HL-60 (cell line): ENCODE measurements at regions not wholly inside any gene's neighbourhood (a gene's known extent, or its start where the extent isn't known, plus 50 kb on each side); places are given as distances from the start of the nearest gene placed in this dataset.

Experiments used
- DNase-seq, 2 experiments: peaks; one replicate each; pipeline ENCODE4 v3.0.0-alpha.2; 2010 to 2020; ENCODE audit warnings: low read depth in 1 of 2, low spot score in 1 of 2
- H3K27ac ChIP-seq: fragments of 250-450 bp; sonication (Bioruptor Pico); replicated peaks from 2 replicates; pipeline ENCODE4 v1.5.1; 2020; ENCODE audit warnings: mild to moderate bottlenecking, moderate library complexity
- H3K27me3 ChIP-seq: fragments of 250-450 bp; sonication (Bioruptor Pico); 2 replicates; pipeline ENCODE4 v1.5.1; 2021; ENCODE audit warnings: mild to moderate bottlenecking, moderate library complexity; ENCODE audit not compliant: insufficient read depth, poor library complexity, severe bottlenecking
- H3K4me3 ChIP-seq: replicated peaks from 2 replicates; pipeline ENCODE4 v1.5.1; 2011; ENCODE audit warnings: mild to moderate bottlenecking, control low read depth, low read length; ENCODE audit not compliant: insufficient read depth
- CTCF ChIP-seq: IDR thresholded peaks from one replicate; pipeline ENCODE4 v1.5.1; 2011; ENCODE audit warnings: low read length, control low read depth, inconsistent platforms; ENCODE audit not compliant: insufficient read depth
- GABPA ChIP-seq: IDR thresholded peaks from 2 replicates; pipeline ENCODE4 v1.6.1; 2012; ENCODE audit warnings: low read depth
- POLR2AphosphoS5 ChIP-seq: IDR thresholded peaks from 2 replicates; pipeline ENCODE4 v1.6.1; 2012; ENCODE audit warnings: low read depth
- REST ChIP-seq: IDR thresholded peaks from 2 replicates; pipeline ENCODE4 v1.6.1; 2012; ENCODE audit warnings: low read depth; ENCODE audit not compliant: insufficient replicate concordance
- SPI1 ChIP-seq: IDR thresholded peaks from 2 replicates; pipeline ENCODE4 v1.6.1; 2012; ENCODE audit warnings: low read depth, mild to moderate bottlenecking, borderline replicate concordance

- DNase-seq: no peak
- Histone ChIP-seq H3K4me3 (no peak overlapping the region), H3K27me3 (no peaks in the 10 kb centered on the region), H3K27ac (no peak overlapping the region)
- no peak for TF ChIP-seq POLR2AphosphoS5
- no peak for TF ChIP-seq GABPA
- no peak for TF ChIP-seq SPI1
- no peak for TF ChIP-seq CTCF
- TF ChIP-seq REST: no peak
These were observed 326.4 kb upstream of the SATB1 start for GRCh38 chr3:18751514-18751913.

GRCh38 chr3:18747383-18747782, 322.2 kb upstream of the SATB1 start:
- no peak overlapping the region for H3K4me3 ChIP-seq
- no peak for TF ChIP-seq GABPA
- TF ChIP-seq REST: no peak
- no peak for TF ChIP-seq SPI1
- no peak for TF ChIP-seq POLR2AphosphoS5
- no peak for TF ChIP-seq CTCF
- H3K27ac ChIP-seq: no peak overlapping the region
- peak in 1 of 2 experiments; percentile 60 for DNase-seq
- H3K27me3 ChIP-seq: no peaks in the 10 kb centered on the region

- TF ChIP-seq SPI1 (peak; percentile 48; the same call in 1 of the 2 replicates), CTCF (no peak), GABPA (no peak), POLR2AphosphoS5 (peak; percentile 58; the same call in 1 of the 2 replicates), REST (no peak)
- DNase-seq: peak; percentile 69 to 80
- Histone ChIP-seq H3K27me3 (no peaks in the 10 kb centered on the region), H3K4me3 (no peak overlapping the region), H3K27ac (peak overlapping the region; percentile 37)
These were observed 320.3 kb upstream of the SATB1 start for GRCh38 chr3:18745472-18745871.
